K562 (cell line): ENCODE measurements at regions not wholly inside any gene's neighbourhood (a gene's known extent, or its start where the extent isn't known, plus 50 kb on each side); places are given as distances from the start of the nearest gene placed in this dataset.

Experiments used
- ATAC-seq: fragments of 200-7000 bp; cut with Tn5 transposase; 3 replicates; pipeline ENCODE4 v1.9.1; 2020; ENCODE audit warnings: moderate library complexity
- BruUV-seq: library from RNA; stranded (reverse); fragments of 400-500 nt; replicated peaks from 2 replicates; lab custom pipeline; 2021; lab: Mats Ljungman, UMichigan
- CTCF ChIA-PET: fragments of 300-600 bp; formaldehyde crosslinking; extraction: SDS; loops from one replicate; lab custom pipeline; 2021; ENCODE audit warnings: low intra/inter-chr PET ratio; lab: Yijun Ruan, JAX
- POLR2A ChIA-PET: fragments of 300-600, 350-650 bp; sonication (Branson Sonifier 250); formaldehyde crosslinking; extraction: SDS; loops from one replicate; lab custom pipeline; 2021; ENCODE audit warnings: antibody characterized with exemption, inconsistent platforms; lab: Yijun Ruan, JAX
- DNase-seq, 4 experiments: peaks; one replicate each; pipeline versions ENCODE4 v3.0.0 to v3.0.0-alpha.2; 2011 to 2018; ENCODE audit warnings: low spot score in 3 of 4, mixed read lengths in 3 of 4; ENCODE audit errors: extremely low read depth in 1 of 4
- FAIRE-seq: peaks from 2 replicates; lab custom pipeline; 2011; peaks lifted over from hg19 to GRCh38; lab: Jason Lieb, UNC
- H2AFZ ChIP-seq: 2 replicates; pipeline ENCODE4 v1.6.0; 2011; ENCODE audit warnings: low read depth, low read length, control low read depth, inconsistent platforms
- H3K27ac ChIP-seq: fragments of 200-600 bp; 3 replicates; pipeline ENCODE4 v1.8.0; 2011; ENCODE audit warnings: low read depth, mild to moderate bottlenecking, control low read depth, inconsistent platforms, low read length, moderate library complexity, mixed read lengths; ENCODE audit errors: extremely low read depth
- H3K27me3 ChIP-seq, 2 experiments: fragments of 300-600 bp in 1 of 2; 2 replicates in 1 of 2; 3 replicates in 1 of 2; pipeline versions ENCODE4 v1.6.0 to v1.8.0; 2011; ENCODE audit warnings: inconsistent platforms in 2 of 2, low read length in 2 of 2, mild to moderate bottlenecking in 1 of 2, mixed read lengths in 1 of 2, moderate library complexity in 1 of 2; ENCODE audit not compliant: control insufficient read depth in 2 of 2, insufficient read depth in 2 of 2
- H3K36me3 ChIP-seq: fragments of 300-600 bp; 3 replicates; pipeline ENCODE4 v1.8.0; 2011; ENCODE audit warnings: mild to moderate bottlenecking, low read length, inconsistent platforms; ENCODE audit not compliant: control insufficient read depth, insufficient read depth
- H3K4me1 ChIP-seq, 2 experiments: fragments of 200-600 bp in 1 of 2; replicated peaks in 1 of 2; 2 replicates in 1 of 2; 3 replicates in 1 of 2; pipeline versions ENCODE4 v1.5.1 to v1.8.0; 2011; ENCODE audit warnings: inconsistent platforms in 2 of 2, low read length in 2 of 2, mild to moderate bottlenecking in 1 of 2, mixed read lengths in 1 of 2, moderate library complexity in 1 of 2; ENCODE audit not compliant: control insufficient read depth in 2 of 2, insufficient read depth in 2 of 2
- H3K4me2 ChIP-seq: 2 replicates; pipeline ENCODE4 v1.6.1; 2011; ENCODE audit warnings: low read length, control low read depth, inconsistent platforms, mixed read lengths; ENCODE audit not compliant: insufficient read depth
- H3K4me3 ChIP-seq: fragments of 200-600 bp; sonication (generic), shearing (Covaris generic); 2 replicates; pipeline ENCODE4 v1.5.1; 2016; ENCODE audit warnings: control low read depth, inconsistent platforms
- H3K79me2 ChIP-seq: fragments of 200-600 bp; 3 replicates; pipeline ENCODE4 v1.8.0; 2011; ENCODE audit warnings: low read length, inconsistent platforms; ENCODE audit not compliant: control insufficient read depth, insufficient read depth
- H3K9ac ChIP-seq, 2 experiments: 2 replicates each; pipeline versions ENCODE4 v1.6.0 to v1.6.1; 2011; ENCODE audit warnings: low read depth in 2 of 2, low read length in 2 of 2, control low read depth in 1 of 2, inconsistent platforms in 1 of 2, mild to moderate bottlenecking in 1 of 2, mixed read lengths in 1 of 2; ENCODE audit not compliant: insufficient read depth in 1 of 2
- H3K9me1 ChIP-seq: one replicate; pipeline ENCODE4 v1.6.0; 2011; ENCODE audit warnings: inconsistent platforms, mild to moderate bottlenecking, low read length, moderate library complexity; ENCODE audit not compliant: control insufficient read depth, insufficient read depth
- H3K9me3 ChIP-seq: replicated peaks from 2 replicates; pipeline ENCODE4 v1.5.1; 2011; ENCODE audit warnings: low read depth, low read length, inconsistent platforms; ENCODE audit not compliant: control insufficient read depth, insufficient read depth
- H4K20me1 ChIP-seq: replicated peaks from 2 replicates; pipeline ENCODE4 v1.6.1; 2011; ENCODE audit warnings: low read length, inconsistent platforms, mixed read lengths; ENCODE audit not compliant: control insufficient read depth, insufficient read depth
- ATF7 ChIP-seq: fragments of 450-650 bp; IDR thresholded peaks from 2 replicates; pipeline ENCODE4 v1.7.1; 2014; ENCODE audit warnings: mild to moderate bottlenecking, moderate library complexity
- BRD4 ChIP-seq: fragments of 200-600 bp; sonication (generic); IDR thresholded peaks from 2 replicates; pipeline ENCODE4 v1.6.1; 2017; ENCODE audit warnings: inconsistent platforms
- CBFA2T2 ChIP-seq: fragments of 450-650 bp; conservative IDR thresholded peaks from 2 replicates; pipeline ENCODE4 v1.6.1; 2017; ENCODE audit warnings: mild to moderate bottlenecking
- CBX3 ChIP-seq, 2 experiments: IDR thresholded peaks; 1 replicate in 1 of 2; 2 replicates in 1 of 2; pipeline ENCODE4 v1.6.1; 2012; ENCODE audit warnings: inconsistent platforms in 2 of 2, low read length in 2 of 2, borderline replicate concordance in 1 of 2, control low read depth in 1 of 2
- CCNT2 ChIP-seq: IDR thresholded peaks from 2 replicates; pipeline ENCODE4 v1.6.1; 2011; ENCODE audit warnings: borderline replicate concordance, low read depth, mild to moderate bottlenecking, moderate library complexity, mixed read lengths, low read length; ENCODE audit not compliant: insufficient read length; ENCODE audit errors: extremely low read depth
- CREB1 ChIP-seq, 2 experiments: sonication (generic) in 1 of 2; formaldehyde crosslinking in 1 of 2; IDR thresholded peaks; 2 replicates each; pipeline versions ENCODE4 v1.6.1 to v1.8.0; 2012 to 2022; ENCODE audit warnings: inconsistent platforms in 1 of 2, mild to moderate bottlenecking in 1 of 2, missing genetic modification reagents in 1 of 2, moderate library complexity in 1 of 2
- HDAC2 ChIP-seq: fragments of 450-650 bp; IDR thresholded peaks from 2 replicates; pipeline ENCODE4 v1.6.1; 2016; ENCODE audit warnings: mild to moderate bottlenecking
- MLLT1 ChIP-seq, 2 experiments: fragments of 450-650 bp; IDR thresholded peaks; 2 replicates each; pipeline ENCODE4 v1.6.1; 2016
- POLR2AphosphoS5 ChIP-seq: IDR thresholded peaks from 2 replicates; pipeline ENCODE4 v1.6.1; 2011; ENCODE audit warnings: mild to moderate bottlenecking, low read depth, low read length, moderate library complexity; ENCODE audit not compliant: control insufficient read depth, insufficient read depth
- RCOR1 ChIP-seq, 2 experiments: IDR thresholded peaks; 2 replicates each; pipeline ENCODE4 v1.6.1; 2012; ENCODE audit warnings: low read depth in 2 of 2, low read length in 2 of 2, borderline replicate concordance in 1 of 2, improper control_type of control experiment in 1 of 2
- SAP30 ChIP-seq: fragments of 200-600 bp; sonication (generic); IDR thresholded peaks from 2 replicates; pipeline ENCODE4 v1.6.1; 2012; ENCODE audit warnings: borderline replicate concordance, low read depth, mild to moderate bottlenecking, moderate library complexity, low read length, control low read depth, inconsistent platforms; ENCODE audit not compliant: insufficient read depth, poor library complexity, severe bottlenecking
- ZNF24 ChIP-seq: fragments of 450-650 bp; IDR thresholded peaks from 2 replicates; pipeline ENCODE4 v1.6.1; 2016
- ZNF740 ChIP-seq, 3 experiments: fragments of 200-800 bp in 1 of 3; sonication (Bioruptor generic) in 1 of 3; sonication (generic) in 1 of 3; formaldehyde crosslinking in 1 of 3; IDR thresholded peaks; 2 replicates each; pipeline versions ENCODE4 v1.6.1 to v1.8.0; 2016 to 2022; ENCODE audit warnings: mild to moderate bottlenecking in 2 of 3, missing compliant biosample characterization in 2 of 3, missing genetic modification characterization in 2 of 3, missing genetic modification reagents in 1 of 3
- WGBS: fragments of 100-300 bp; shearing (Covaris generic); methylation state at CpG from one replicate; pipeline ENCODE4 v1.1.6; 2016; ENCODE audit warnings: low coverage, mixed read lengths; ENCODE audit not compliant: insufficient coverage; ENCODE audit errors: missing lambda C conversion rate; 5-methylcytosine and 5-hydroxymethylcytosine counted together
- in situ Hi-C: fragments of 300-500 bp; cut with MboI; formaldehyde crosslinking; loops from 4 replicates; pipeline ENCODE4 v1.15.0; 2018; ENCODE audit warnings: inconsistent platforms, mixed read lengths
- intact Hi-C: fragments of 100-400 bp; cut with micrococcal nuclease; formaldehyde crosslinking; loops from 2 replicates; pipeline ENCODE4 v1.14.2; 2022
- TF ChIP-seq, protein P1 (sequence below): fragments of 450-650 bp; IDR thresholded peaks from 2 replicates; pipeline ENCODE4 v1.6.1; 2017; ENCODE audit warnings: antibody characterized with exemption, mild to moderate bottlenecking

DNA sequence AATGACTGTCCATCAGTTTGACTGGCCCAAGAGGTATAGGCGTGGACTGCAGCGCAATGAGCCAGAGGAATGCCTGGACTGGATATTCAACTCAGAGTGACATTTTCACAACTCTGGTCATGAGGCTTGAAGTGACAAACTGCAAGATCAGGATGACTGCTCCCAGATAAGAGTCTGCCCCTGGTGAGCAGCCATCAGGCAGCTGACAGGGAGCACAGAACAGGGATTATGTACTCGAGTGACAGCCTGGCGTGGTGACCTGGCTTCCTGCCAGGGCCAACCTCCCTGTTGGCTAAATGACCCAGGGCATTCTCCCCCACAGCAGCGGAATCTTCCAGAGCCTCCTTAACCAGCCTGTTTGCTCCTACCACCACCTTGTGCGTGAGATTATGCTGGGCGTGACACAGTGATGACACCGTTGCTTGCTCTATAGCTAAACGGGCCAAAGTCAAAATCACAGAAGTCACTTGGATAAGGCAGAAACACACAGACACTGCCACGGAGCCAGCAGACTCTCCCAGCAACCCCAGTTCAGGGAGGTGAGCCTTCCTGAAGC is 209.1 kb upstream of the JARID2 start:
- DNase-seq: peak; percentile 74 to 94 (median 85)
- H3K9me1 ChIP-seq: no peaks in the 10 kb centered on the region
- in situ Hi-C loops: no loop called here
- peak overlapping the region; percentile 30; the same call in 2 of the 3 replicates for H3K27ac ChIP-seq
- H3K9me3 ChIP-seq: no peaks in the 10 kb centered on the region
- no peaks in the 10 kb centered on the region for H3K79me2 ChIP-seq
- intact Hi-C loops: no loop called here
- ChIA-PET CTCF (no interaction called here), POLR2A (interaction anchor here (0.6 to 1.4 kb wide), 7 partner anchors 8 to 70 kb away, joined by 3 to 6 read pairs (median 3); no protein-coding TSS in a partner anchor)
- H3K4me1 ChIP-seq: peaks cover 25 to 31% of the 10 kb centered on the region in 2 experiments
- BruUV-seq: no TSS peak
- H4K20me1 ChIP-seq: no peaks in the 10 kb centered on the region
- 3% methylated on average over 10 of the region's 10 CpGs for WGBS
- H2AFZ ChIP-seq: peak overlapping the region; percentile 11; the same call in 1 of the 2 replicates
- H3K27me3 ChIP-seq: no peaks in the 10 kb centered on the region
- ATAC-seq: peak; percentile 92
- peak overlapping the region; percentile 74 for H3K4me2 ChIP-seq
- peak; percentile 99 for FAIRE-seq
- no peaks in the 10 kb centered on the region for H3K36me3 ChIP-seq
- no peak overlapping the region for H3K4me3 ChIP-seq
- peak overlapping the region in 1 of 2 experiments; percentile 64; a peak in 3 of 4 replicates for H3K9ac ChIP-seq
- TF ChIP-seq CBFA2T2 (peak; percentile 77), BRD4 (no peak), ZNF24 (peak; percentile 70; the same call in 1 of the 2 replicates), HDAC2 (peak; percentile 91), RCOR1 (IDR thresholded peaks at IDR 0.05; ENCODE audit: borderline replicate concordance in 1 of 2, low read depth in 2 of 2, low read length in 2 of 2) (peak in 1 of 2 experiments; percentile 89; a peak in 3 of 4 replicates), ATF7 (peak; percentile 87), POLR2AphosphoS5 (peak; percentile 47; the same call in 1 of the 2 replicates), CREB1 (IDR thresholded peaks at IDR 0.05) (peak; percentile 64; the same call in 1 of the 2 replicates), CREB1 (CRISPR knock-in tag; IDR thresholded peaks at IDR 0.05) (peak; percentile 70; the same call in 1 of the 2 replicates), MLLT1 (IDR thresholded peaks at IDR 0.05) (peak in 1 of 2 experiments; percentile 89; a peak in 2 of 4 replicates), CBX3 (IDR thresholded peaks at IDR 0.05; ENCODE audit: borderline replicate concordance in 1 of 2, low read length in 2 of 2) (peak in 1 of 2 experiments; percentile 87; a peak in 2 of 3 replicates), SAP30 (peak; percentile 63), CCNT2 (peak; percentile 78), ZNF740 (CRISPR knock-in tag; IDR thresholded peaks at IDR 0.05) (no peak), ZNF740 (tag; IDR thresholded peaks at IDR 0.05) (no peak)
- TF ChIP-seq, protein P1, sequence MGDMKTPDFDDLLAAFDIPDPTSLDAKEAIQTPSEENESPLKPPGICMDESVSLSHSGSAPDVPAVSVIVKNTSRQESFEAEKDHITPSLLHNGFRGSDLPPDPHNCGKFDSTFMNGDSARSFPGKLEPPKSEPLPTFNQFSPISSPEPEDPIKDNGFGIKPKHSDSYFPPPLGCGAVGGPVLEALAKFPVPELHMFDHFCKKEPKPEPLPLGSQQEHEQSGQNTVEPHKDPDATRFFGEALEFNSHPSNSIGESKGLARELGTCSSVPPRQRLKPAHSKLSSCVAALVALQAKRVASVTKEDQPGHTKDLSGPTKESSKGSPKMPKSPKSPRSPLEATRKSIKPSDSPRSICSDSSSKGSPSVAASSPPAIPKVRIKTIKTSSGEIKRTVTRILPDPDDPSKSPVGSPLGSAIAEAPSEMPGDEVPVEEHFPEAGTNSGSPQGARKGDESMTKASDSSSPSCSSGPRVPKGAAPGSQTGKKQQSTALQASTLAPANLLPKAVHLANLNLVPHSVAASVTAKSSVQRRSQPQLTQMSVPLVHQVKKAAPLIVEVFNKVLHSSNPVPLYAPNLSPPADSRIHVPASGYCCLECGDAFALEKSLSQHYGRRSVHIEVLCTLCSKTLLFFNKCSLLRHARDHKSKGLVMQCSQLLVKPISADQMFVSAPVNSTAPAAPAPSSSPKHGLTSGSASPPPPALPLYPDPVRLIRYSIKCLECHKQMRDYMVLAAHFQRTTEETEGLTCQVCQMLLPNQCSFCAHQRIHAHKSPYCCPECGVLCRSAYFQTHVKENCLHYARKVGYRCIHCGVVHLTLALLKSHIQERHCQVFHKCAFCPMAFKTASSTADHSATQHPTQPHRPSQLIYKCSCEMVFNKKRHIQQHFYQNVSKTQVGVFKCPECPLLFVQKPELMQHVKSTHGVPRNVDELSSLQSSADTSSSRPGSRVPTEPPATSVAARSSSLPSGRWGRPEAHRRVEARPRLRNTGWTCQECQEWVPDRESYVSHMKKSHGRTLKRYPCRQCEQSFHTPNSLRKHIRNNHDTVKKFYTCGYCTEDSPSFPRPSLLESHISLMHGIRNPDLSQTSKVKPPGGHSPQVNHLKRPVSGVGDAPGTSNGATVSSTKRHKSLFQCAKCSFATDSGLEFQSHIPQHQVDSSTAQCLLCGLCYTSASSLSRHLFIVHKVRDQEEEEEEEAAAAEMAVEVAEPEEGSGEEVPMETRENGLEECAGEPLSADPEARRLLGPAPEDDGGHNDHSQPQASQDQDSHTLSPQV: peak; percentile 85
